Activated gamma-delta T cell treated with Interleukin-2 at 50 U/mL for 16 hours (primary cell): ENCODE measurements at regions not wholly inside any gene's neighbourhood (a gene's known extent, or its start where the extent isn't known, plus 50 kb on each side); places are given as distances from the start of the nearest gene placed in this dataset.
A peak's percentile ranks its signal among the peaks of the same experiment; 100 is the strongest.
"Not testable (repeated sequence)": the region's sequence is repeated elsewhere in the genome, so short reads cannot be mapped to it uniquely, and the experiment has no call there.

Source experiments
- DNase-seq: peaks from one replicate; pipeline ENCODE4 v3.0.0-alpha.2; 2020

DNA sequence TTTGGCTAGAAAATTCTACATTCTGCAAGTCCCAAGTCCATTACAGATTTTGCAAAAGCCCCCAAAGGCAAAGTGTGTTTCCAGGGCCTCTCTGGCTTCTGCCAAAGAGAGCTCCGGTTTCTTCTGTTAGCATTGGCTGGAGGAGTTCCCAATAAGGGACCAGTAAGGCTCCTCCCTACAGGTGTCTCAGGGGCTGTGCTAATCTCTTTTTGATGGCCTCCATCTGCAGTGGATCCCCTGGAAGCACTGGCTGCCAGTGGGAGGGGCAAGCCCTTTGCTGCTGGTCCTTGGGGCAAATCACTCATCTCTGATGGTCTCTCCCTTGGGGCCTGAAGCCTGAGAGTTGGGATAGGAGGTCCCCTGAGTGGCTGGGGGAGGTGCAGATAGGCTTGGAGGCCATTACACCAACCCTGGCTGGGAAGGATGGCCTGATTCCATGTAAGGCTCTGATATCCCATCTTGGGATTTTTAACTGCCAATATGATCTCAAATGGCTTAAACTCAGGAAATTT is 89.1 kb upstream of the USP24 start:
- no peak for DNase-seq

GRCh38 chr1:55302972-55303371 is 87.8 kb upstream of the USP24 start:
- DNase-seq, result no peak

DNA sequence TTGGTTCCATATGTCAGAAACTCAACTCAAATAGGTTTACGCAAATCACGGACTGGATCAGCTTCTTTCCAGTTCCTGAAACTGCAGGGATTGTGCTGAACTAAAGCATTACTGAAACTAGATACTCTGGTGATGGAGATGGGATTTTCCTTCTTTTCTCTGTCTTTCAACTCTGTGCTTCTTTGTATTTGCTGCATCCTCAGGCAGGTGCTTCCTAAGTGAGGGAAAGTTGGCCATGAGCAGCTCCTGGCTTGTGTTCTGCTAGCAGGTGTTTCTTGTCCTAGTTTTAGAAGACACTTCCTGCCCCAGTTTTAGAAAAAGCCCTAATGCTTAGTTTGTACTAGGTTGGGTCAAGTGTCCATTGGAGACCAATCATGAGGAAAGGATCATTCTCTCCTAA is 86.7 kb upstream of the USP24 start:
- no peak for DNase-seq

DNA sequence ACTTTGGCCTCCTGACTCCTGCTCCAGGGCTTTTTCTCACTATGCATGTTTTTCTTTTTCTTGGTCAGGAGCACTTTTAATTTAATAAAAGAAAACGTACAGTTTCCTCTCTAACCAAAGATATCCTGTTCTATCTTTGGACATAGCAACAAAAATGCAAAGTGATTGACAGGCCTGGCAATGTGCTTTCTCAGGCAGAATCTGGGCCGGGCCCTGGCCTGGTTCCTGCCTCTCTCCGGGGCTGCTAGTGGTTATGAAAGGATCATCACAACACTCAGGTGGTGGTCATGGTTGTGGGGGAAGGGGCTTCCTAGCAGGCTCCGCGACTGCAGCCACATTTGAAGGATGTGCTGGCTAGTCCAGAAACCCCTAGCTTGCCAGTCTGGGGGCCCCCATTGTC is 85.8 kb upstream of the USP24 start:
- DNase-seq, result no peak

- no peak for DNase-seq
Measured at GRCh38 chr1:55298167-55298894, 83.2 kb upstream of the USP24 start.

- not testable (repeated sequence) for DNase-seq
Measured at GRCh38 chr1:55296247-55296646, 81.1 kb upstream of the USP24 start.

DNA sequence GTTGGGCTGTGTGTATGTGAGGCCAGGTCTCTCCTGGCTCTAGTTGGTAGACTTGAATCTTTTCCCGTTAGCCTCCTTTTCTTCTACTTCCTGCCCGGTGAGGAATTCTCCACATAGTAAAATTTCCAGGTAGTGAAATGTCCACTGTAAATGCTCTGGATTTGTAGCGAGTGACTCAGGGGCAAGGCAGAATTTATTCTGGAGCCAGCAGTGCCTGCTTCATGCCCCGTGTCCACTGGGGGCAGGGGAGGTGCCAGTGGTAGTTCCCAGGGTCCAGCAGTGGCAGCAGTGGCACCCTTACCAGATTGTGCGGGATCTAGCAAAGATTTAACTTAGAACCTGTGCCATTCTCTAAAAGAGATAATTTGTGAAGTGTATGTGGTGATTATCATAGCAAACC is 74.5 kb upstream of the USP24 start:
- no peak for DNase-seq

GRCh38 chr1:55289042-55289441 is 73.9 kb upstream of the USP24 start:
- no peak for DNase-seq

- no peak for DNase-seq
Measured at GRCh38 chr1:55288245-55288644, 73.1 kb upstream of the USP24 start.

GRCh38 chr1:55287723-55288122 is 72.6 kb upstream of the USP24 start:
- no peak for DNase-seq

- DNase-seq, result no peak
Measured at GRCh38 chr1:55286856-55287602, 71.9 kb upstream of the USP24 start.

- no peak for DNase-seq
Measured at GRCh38 chr1:55285834-55286233, 70.7 kb upstream of the USP24 start.

GRCh38 chr1:55284856-55285255 is 69.7 kb upstream of the USP24 start:
- no peak for DNase-seq

DNA sequence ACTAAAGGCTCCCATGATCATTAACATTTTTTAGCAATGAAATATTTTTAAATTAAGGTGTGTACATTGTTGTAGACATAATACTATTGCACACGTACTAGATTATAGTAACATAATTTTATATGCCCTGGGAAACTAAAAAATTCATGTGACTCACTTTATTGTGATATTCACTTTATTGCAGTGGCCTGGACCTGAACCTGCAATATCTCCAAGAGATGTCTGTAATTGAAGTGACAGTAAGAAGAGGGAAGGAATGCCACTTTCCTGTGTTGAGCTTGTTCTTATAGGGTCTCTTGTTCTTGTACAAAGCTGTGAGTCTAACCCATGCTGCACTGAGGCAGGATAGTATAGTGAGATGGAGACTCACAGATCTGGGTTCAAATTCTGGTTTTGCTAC is 66.9 kb upstream of the USP24 start:
- DNase-seq, result no peak

- DNase-seq, result no peak
Measured at GRCh38 chr1:55280731-55281130, 65.6 kb upstream of the USP24 start.

GRCh38 chr1:55279627-55280026 is 64.5 kb upstream of the USP24 start:
- no peak for DNase-seq

GRCh38 chr1:55278378-55278777 is 63.2 kb upstream of the USP24 start:
- DNase-seq, result no peak

DNA sequence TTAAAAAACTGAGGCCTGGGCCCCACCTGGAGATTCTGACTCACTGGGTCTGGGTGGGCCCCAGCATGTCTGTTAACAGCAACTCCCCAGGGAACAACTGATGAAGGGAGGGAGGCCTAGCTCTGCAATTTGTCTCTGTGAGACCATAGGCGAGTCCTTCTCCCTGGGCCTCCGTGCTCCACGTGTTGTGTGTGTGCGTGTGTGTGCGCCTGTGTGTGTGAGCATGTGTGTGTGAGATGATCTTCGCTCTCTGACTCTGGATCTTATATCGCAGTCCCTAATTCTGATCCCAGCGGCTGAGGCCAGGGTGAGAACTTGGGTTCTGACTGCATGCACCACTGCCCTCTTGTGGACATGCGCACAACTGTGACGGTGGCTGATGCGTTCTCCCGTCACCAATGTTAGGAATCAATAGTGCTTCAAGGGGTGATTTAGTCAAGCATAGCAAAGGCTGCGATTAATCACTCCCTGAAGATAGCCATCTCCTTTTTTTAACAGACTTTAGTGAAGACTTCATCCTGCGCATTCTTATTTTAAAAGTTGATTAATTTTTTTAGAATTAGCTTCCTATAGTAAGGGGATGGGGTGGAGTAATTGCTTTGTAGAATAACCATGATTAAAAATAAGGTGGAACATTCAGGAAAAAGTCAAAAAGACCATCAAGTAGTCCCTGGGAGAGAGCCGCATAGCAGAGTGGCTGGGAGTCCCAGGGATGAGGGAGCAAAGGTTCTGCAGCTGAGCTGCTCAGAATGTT is 62.4 kb upstream of the USP24 start:
- peak; percentile 77 for DNase-seq

DNA sequence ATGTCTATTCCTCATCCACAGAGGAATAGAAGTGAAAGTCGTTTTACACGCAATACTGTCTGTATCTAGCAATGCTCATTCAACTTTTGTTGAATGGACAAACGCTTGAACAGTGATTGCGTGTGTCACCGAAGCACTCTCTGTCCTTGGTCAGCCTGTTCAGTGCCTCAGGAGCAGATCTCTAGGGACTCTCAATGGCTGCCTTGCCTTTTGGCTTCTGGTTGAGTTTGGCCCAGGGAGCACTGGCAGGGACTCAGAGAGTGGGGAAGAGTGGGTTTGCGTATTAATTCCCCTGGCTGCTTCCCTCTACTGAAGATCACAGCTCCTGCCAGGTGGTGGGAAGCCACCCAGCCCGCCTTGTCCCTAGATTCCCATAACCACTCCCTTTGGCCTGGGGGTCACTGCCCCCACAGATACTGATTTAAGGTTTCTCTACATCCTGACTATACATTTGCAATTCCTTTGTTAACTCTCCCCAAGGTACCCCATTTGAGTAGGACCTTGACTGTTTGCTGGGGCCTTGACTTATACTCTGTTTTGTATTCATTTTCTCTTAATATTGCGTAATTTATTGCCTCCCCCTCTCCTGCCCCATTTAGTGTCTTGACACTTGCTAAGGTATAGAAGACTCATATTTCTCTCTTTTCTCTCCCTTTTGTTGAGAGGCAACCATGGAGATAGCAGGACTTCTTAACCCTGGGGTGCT is 61.7 kb upstream of the USP24 start:
- DNase-seq, result no peak

DNA sequence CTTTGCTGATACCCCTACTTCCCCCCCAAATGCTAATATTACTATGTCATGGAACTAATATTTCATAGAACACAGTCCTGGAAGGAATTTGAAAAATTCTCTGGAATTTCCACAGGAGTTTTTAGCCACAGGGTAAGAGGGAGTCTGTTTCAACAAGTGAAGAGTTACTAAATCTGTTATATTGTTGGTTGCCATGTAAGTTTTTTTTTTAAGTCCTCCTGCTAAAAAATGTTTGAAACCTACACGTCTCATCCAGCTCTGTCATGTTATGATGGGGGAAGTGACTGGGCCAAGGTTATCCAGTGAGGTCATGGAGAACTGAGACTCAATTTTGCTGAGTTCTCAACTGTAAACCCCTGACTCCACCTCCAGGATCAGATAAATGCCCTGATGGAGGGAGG is 60.8 kb upstream of the USP24 start:
- DNase-seq, result no peak

DNA sequence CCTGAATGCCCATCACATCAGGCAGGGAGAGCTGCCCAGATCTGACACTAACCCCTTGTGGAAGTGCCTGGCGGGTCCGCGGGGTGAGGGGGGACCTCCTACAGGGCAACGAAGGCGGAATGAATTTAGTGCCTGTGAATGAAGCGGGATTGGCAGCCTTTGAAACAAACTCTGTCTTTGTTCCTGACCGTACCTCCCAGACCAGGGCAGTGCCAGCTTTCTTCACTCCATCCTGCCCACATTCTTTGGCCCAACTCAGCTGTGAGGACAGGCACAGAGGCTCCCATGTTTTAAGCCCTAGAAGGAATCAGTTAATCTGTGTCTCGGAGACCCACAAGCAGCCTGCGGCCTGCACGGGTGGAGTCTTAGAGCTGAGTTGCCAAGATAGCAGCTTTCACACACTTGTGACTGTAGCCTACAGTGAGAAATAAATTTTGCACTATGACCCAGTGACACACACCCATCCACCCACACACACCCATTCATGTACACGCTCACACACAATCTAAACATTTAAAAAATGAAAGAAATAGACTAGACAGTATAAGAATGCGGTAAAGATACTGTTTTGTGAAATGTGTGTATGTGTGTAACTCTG is 60.1 kb upstream of the USP24 start:
- DNase-seq, result no peak

GRCh38 chr1:55272994-55273393 is 57.8 kb upstream of the USP24 start:
- no peak for DNase-seq
